ENCODE measurements at regions not wholly inside any gene's neighbourhood (a gene's known extent, or its start where the extent isn't known, plus 50 kb on each side); places are given as distances from the start of the nearest gene placed in this dataset.

- H3K9me3 ChIP-seq (ENCODE audit: low read depth): no peaks in the 10 kb centered on the region
- DNase-seq (ENCODE audit: low spot score): no peak
- peaks cover 4% of the 10 kb centered on the region for H3F3A ChIP-seq (ENCODE audit: low read depth)
- H3K4me2 ChIP-seq: no peak overlapping the region
- H3K27ac Mint-ChIP-seq: no peak overlapping the region
- no peaks in the 10 kb centered on the region for H4K20me1 ChIP-seq (ENCODE audit: low read depth)
- TF ChIP-seq CTCF (IDR thresholded peaks at IDR 0.05) (no peak), EZH2 (IDR thresholded peaks at IDR 0.05) (no peak), EZH2phosphoT487 (IDR thresholded peaks at IDR 0.05) (no peak)
- H3K27me3 Mint-ChIP-seq (ENCODE audit: insufficient read depth, low read depth): peaks cover 2% of the 10 kb centered on the region
- peaks cover 3% of the 10 kb centered on the region for H3K9me3 Mint-ChIP-seq
- peaks cover 2% of the 10 kb centered on the region for H3K4me1 Mint-ChIP-seq
- no peak overlapping the region for H3K4me3 ChIP-seq
- H3K79me2 ChIP-seq (ENCODE audit: low read depth): no peaks in the 10 kb centered on the region
- H3K36me3 Mint-ChIP-seq: no peaks in the 10 kb centered on the region
- H3K9ac ChIP-seq: no peak overlapping the region
- H3K36me3 ChIP-seq: no peaks in the 10 kb centered on the region
- no peak overlapping the region for H2AFZ ChIP-seq (replicated peaks)
- no peak overlapping the region for H3K4me3 Mint-ChIP-seq
- peaks cover 9% of the 10 kb centered on the region for H3K4me1 ChIP-seq
- H3K27ac ChIP-seq: no peak overlapping the region
- no peaks in the 10 kb centered on the region for H3K27me3 ChIP-seq
Measured at GRCh38 chr20:11305406-11305805, 612.3 kb upstream of the BTBD3 start.

GRCh38 chr20:11311659-11312224, 606.0 kb upstream of the BTBD3 start:
- Mint-ChIP-seq H3K4me3 (no peak overlapping the region), H3K36me3 (no peaks in the 10 kb centered on the region), H3K27me3 (ENCODE audit: insufficient read depth, low read depth) (no peaks in the 10 kb centered on the region), H3K9me3 (peaks cover 7% of the 10 kb centered on the region), H3K27ac (no peak overlapping the region), H3K4me1 (no peaks in the 10 kb centered on the region)
- Histone ChIP-seq H3K9ac (no peak overlapping the region), H3F3A (ENCODE audit: low read depth) (no peaks in the 10 kb centered on the region), H3K4me2 (no peak overlapping the region), H3K79me2 (ENCODE audit: low read depth) (no peaks in the 10 kb centered on the region), H3K36me3 (no peaks in the 10 kb centered on the region), H3K9me3 (ENCODE audit: low read depth) (no peaks in the 10 kb centered on the region), H3K4me3 (no peak overlapping the region), H3K27ac (no peak overlapping the region), H3K4me1 (no peaks in the 10 kb centered on the region), H3K27me3 (no peaks in the 10 kb centered on the region), H4K20me1 (ENCODE audit: low read depth) (no peaks in the 10 kb centered on the region), H2AFZ (replicated peaks) (no peak overlapping the region)
- DNase-seq (ENCODE audit: low spot score): no peak
- TF ChIP-seq EZH2 (IDR thresholded peaks at IDR 0.05): no peak
- TF ChIP-seq EZH2phosphoT487 (IDR thresholded peaks at IDR 0.05): no peak
- no peak for TF ChIP-seq CTCF (IDR thresholded peaks at IDR 0.05)

- H3K4me3 Mint-ChIP-seq: no peak overlapping the region
- Histone ChIP-seq H3K79me2 (ENCODE audit: low read depth) (no peaks in the 10 kb centered on the region), H3K9me3 (ENCODE audit: low read depth) (no peaks in the 10 kb centered on the region), H3K27ac (no peak overlapping the region), H4K20me1 (ENCODE audit: low read depth) (no peaks in the 10 kb centered on the region), H3K4me3 (no peak overlapping the region), H3F3A (ENCODE audit: low read depth) (no peaks in the 10 kb centered on the region), H2AFZ (replicated peaks) (no peak overlapping the region), H3K4me2 (no peak overlapping the region), H3K4me1 (no peaks in the 10 kb centered on the region), H3K9ac (no peak overlapping the region), H3K36me3 (no peaks in the 10 kb centered on the region), H3K27me3 (no peaks in the 10 kb centered on the region)
- H3K4me1 Mint-ChIP-seq: no peaks in the 10 kb centered on the region
- H3K36me3 Mint-ChIP-seq: peaks cover 4% of the 10 kb centered on the region
- DNase-seq (ENCODE audit: low spot score): no peak
- H3K9me3 Mint-ChIP-seq: peaks cover 25% of the 10 kb centered on the region
- no peaks in the 10 kb centered on the region for H3K27me3 Mint-ChIP-seq (ENCODE audit: insufficient read depth, low read depth)
- TF ChIP-seq EZH2 (IDR thresholded peaks at IDR 0.05) (no peak), CTCF (IDR thresholded peaks at IDR 0.05) (no peak), EZH2phosphoT487 (IDR thresholded peaks at IDR 0.05) (no peak)
- H3K27ac Mint-ChIP-seq: no peak overlapping the region
Measured at GRCh38 chr20:11315525-11315924, 602.2 kb upstream of the BTBD3 start.
